ENCODE measurements at regions not wholly inside any gene's neighbourhood (a gene's known extent, or its start where the extent isn't known, plus 50 kb on each side); places are given as distances from the start of the nearest gene placed in this dataset.

GRCh38 chr5:2272039-2272438 lies 389.3 kb upstream of the IRX4 start:
- DNase-seq: no peak
- in situ Hi-C loops (cut with MboI; ENCODE audit: low pct_unique_long_range_greater_than_20kb, low sequenced_read_pairs): no loop called here

GRCh38 chr5:2271316-2271715 lies 388.6 kb upstream of the IRX4 start:
- in situ Hi-C loops (cut with MboI; ENCODE audit: low pct_unique_long_range_greater_than_20kb, low sequenced_read_pairs): no loop called here
- no peak for DNase-seq

GRCh38 chr5:2270467-2270866 lies 387.7 kb upstream of the IRX4 start:
- in situ Hi-C loops (cut with MboI; ENCODE audit: low pct_unique_long_range_greater_than_20kb, low sequenced_read_pairs): no loop called here
- DNase-seq: no peak

- in situ Hi-C loops (cut with MboI; ENCODE audit: low pct_unique_long_range_greater_than_20kb, low sequenced_read_pairs): no loop called here
- DNase-seq: no peak
Observed at GRCh38 chr5:2269656-2270055, 386.9 kb upstream of the IRX4 start.

- in situ Hi-C loops (cut with MboI; ENCODE audit: low pct_unique_long_range_greater_than_20kb, low sequenced_read_pairs): no loop called here
- DNase-seq: no peak
Observed at GRCh38 chr5:2267991-2268390, 385.3 kb upstream of the IRX4 start.

- in situ Hi-C loops (cut with MboI; ENCODE audit: low pct_unique_long_range_greater_than_20kb, low sequenced_read_pairs): no loop called here
- no peak for DNase-seq
Observed at GRCh38 chr5:2266641-2267240, 384.0 kb upstream of the IRX4 start.

GRCh38 chr5:2265341-2265740 lies 382.6 kb upstream of the IRX4 start:
- DNase-seq: no peak
- in situ Hi-C loops (cut with MboI; ENCODE audit: low pct_unique_long_range_greater_than_20kb, low sequenced_read_pairs): no loop called here

GRCh38 chr5:2263763-2264162 lies 381.0 kb upstream of the IRX4 start:
- DNase-seq: no peak
- in situ Hi-C loops (cut with MboI; ENCODE audit: low pct_unique_long_range_greater_than_20kb, low sequenced_read_pairs): no loop called here

GRCh38 chr5:2262620-2263019 lies 379.9 kb upstream of the IRX4 start:
- in situ Hi-C loops (cut with MboI; ENCODE audit: low pct_unique_long_range_greater_than_20kb, low sequenced_read_pairs): no loop called here
- DNase-seq: no peak

GRCh38 chr5:2261004-2261703 lies 378.4 kb upstream of the IRX4 start:
- in situ Hi-C loops (cut with MboI; ENCODE audit: low pct_unique_long_range_greater_than_20kb, low sequenced_read_pairs): no loop called here
- no peak for DNase-seq

GRCh38 chr5:2260211-2261003 lies 377.7 kb upstream of the IRX4 start:
- in situ Hi-C loops (cut with MboI; ENCODE audit: low pct_unique_long_range_greater_than_20kb, low sequenced_read_pairs): no loop called here
- DNase-seq: no peak

- in situ Hi-C loops (cut with MboI; ENCODE audit: low pct_unique_long_range_greater_than_20kb, low sequenced_read_pairs): no loop called here
Observed at GRCh38 chr5:2259494-2260107, 376.9 kb upstream of the IRX4 start.

GRCh38 chr5:2258861-2259260 lies 376.1 kb upstream of the IRX4 start:
- in situ Hi-C loops (cut with MboI; ENCODE audit: low pct_unique_long_range_greater_than_20kb, low sequenced_read_pairs): no loop called here

More at GRCh38 chr5:2259494-2260107, 376.9 kb upstream of the IRX4 start:
- DNase-seq: no peak

GRCh38 chr5:2257326-2258244 lies 374.9 kb upstream of the IRX4 start:
- DNase-seq: no peak
- in situ Hi-C loops (cut with MboI; ENCODE audit: low pct_unique_long_range_greater_than_20kb, low sequenced_read_pairs): no loop called here

More at GRCh38 chr5:2258861-2259260, 376.1 kb upstream of the IRX4 start:
- DNase-seq: no peak

GRCh38 chr5:2256691-2257280 lies 374.1 kb upstream of the IRX4 start:
- DNase-seq: no peak
- in situ Hi-C loops (cut with MboI; ENCODE audit: low pct_unique_long_range_greater_than_20kb, low sequenced_read_pairs): no loop called here

GRCh38 chr5:2255915-2256690 lies 373.4 kb upstream of the IRX4 start:
- DNase-seq: no peak
- in situ Hi-C loops (cut with MboI; ENCODE audit: low pct_unique_long_range_greater_than_20kb, low sequenced_read_pairs): no loop called here

- no peak for DNase-seq
- in situ Hi-C loops (cut with MboI; ENCODE audit: low pct_unique_long_range_greater_than_20kb, low sequenced_read_pairs): no loop called here
Observed at GRCh38 chr5:2254880-2255750, 372.4 kb upstream of the IRX4 start.

All from KBM-7 (cell line).